COLO829 (cell line): ENCODE measurements at regions not wholly inside any gene's neighbourhood (a gene's known extent, or its start where the extent isn't known, plus 50 kb on each side); places are given as distances from the start of the nearest gene placed in this dataset.
"Not testable (repeated sequence)": the region's sequence is repeated elsewhere in the genome, so short reads cannot be mapped to it uniquely, and the experiment has no call there.

Experiments used
- DNase-seq: peaks from one replicate; pipeline ENCODE4 v3.0.0; 2012; ENCODE audit warnings: low spot score

DNA sequence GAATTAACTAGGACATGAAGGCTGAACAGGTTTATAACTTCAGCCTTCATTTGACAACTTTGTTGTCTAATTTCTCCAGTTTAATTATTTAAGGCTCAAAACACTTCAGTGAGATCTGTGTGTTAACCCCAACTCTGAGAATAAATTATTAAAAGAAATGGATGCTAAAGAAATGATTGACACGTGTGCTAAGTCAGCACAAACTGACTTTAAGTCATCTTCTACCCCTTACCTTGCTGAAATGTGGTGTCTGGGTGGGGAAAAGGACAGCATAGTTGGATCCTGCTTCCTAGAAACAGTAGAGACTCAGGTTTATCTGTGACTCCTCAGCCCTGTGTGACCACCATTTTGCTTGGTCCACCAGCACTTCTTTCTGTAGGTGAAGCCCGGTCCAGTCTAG, 324.8 kb upstream of the NPSR1 start:
- no peak for DNase-seq

- no peak for DNase-seq
Measured at GRCh38 chr7:34333925-34334324, 324.1 kb upstream of the NPSR1 start.

DNA sequence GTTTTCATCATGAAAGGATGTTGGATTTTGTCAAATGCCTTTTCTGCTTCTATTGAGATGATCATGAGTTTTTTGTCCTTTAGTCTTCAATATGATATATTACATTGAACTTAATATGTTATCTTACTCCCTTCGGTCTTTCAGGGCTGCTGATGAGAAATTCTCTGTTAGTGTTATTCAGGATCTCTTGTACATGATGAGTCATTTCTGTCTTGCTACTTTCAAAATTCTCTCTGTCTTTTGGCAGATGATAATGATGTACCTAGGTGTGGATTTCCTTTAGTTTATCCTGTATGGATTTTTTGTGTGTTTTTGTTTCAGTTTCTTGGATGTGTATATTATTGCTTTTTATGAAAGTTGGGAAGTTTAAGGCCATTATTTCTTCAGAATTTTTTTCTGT, 320.9 kb upstream of the NPSR1 start:
- no peak for DNase-seq

DNA sequence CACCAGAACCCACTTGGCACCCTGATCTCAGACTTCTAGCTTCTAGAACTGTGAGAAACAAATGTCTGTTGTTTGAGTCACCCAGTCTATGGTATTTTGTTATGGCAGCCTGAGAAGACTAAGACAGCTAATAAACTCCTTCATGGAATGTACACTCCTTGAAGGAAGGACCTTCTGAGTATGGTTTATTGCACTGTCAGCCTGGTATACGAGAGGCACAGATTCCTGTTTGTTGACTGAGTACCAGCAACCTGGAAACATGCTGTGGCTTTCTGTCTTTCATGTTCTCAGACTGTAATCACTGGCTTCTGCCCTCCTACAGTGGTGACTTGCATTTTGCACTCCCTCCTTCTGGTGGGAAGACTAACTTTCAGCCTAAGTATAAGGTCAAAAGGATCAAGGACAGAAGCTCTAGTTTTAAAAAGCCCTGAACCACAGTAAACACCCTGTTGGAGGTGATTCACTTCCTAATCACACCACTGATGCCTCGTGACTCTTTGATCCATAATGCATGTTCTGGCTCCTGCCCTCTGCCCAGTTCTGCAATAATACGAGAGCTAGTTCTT, 319.0 kb upstream of the NPSR1 start:
- DNase-seq: peak; percentile 19

DNA sequence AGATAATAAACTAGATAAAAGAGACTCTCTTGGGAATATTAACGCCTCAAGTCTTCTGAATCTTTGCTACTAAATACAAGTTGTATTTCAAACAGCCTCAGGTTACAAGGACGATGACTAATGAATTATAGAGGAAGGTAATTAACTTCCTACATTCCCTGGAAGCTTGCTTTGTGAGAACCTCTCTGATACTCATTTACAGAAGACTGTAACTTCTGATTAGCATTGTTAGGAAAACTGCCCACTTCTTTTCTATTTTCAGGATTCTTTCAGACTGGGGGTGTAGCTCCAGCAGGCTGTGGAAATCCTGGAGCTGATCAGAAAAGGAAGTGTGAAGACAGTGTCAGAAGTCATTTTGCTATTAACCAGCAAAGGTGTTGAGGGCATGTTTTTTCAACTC, 316.7 kb upstream of the NPSR1 start:
- DNase-seq: peak; percentile 38

DNA sequence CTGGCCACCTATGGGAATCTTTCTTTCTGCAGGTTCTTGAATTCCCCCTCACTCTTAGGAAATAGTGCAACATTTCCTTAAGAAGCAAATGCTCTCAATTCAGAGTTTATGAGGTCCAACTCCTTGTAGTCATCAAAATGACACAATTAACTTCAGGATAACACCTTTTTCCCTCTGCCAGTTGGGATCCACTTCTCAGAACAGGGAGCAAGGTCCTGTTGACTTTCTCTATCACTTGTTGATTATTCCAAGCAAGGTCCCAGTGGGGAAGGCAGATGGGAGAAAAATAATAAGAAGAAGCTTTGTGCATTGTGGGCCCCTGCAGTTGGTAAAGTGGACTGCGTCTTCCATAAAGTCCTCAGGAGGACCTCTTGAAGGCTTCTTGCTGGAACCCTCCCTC, 315.6 kb upstream of the NPSR1 start:
- DNase-seq: no peak

DNA sequence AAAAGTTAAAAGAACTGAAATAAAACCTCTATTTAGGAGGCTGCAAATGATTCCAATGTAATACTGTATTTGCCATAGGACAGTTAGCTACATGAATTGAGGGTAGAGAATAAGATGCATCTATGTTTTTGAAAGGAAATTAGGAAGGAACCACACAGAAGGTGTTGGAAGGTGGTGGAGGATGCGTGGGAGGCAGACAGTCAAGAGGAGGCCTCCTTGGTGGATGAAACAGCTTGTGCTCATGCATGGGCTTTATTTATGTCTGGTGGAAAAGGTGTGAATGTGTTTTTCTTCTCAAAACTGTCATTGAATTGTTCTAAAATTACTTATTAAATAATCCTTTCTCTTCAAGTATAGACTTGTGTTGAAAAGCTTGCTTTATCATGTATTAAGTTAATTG, 314.4 kb upstream of the NPSR1 start:
- no peak for DNase-seq

DNA sequence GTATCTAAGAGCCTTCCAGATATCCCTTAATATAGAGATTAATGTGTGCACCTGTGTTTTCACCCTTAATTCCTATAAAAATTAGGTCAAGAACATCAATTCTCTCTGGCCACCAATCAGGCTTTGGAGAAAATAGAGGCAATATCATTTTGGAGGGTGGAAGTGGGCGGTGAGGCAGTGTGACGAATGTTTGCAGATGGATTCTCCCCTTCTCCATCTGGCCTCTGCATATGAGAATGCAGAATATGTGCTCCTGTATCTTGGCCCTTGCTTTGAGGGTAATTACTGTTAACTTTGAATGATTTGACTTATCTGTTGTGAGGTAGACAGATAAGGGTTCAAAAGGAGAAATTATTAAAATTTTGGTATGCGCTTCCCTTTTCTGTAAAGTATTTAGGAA, 304.0 kb upstream of the NPSR1 start:
- DNase-seq: no peak

GRCh38 chr7:34354899-34355298, 303.1 kb upstream of the NPSR1 start:
- DNase-seq: no peak

- DNase-seq: no peak
Measured at GRCh38 chr7:34357068-34357467, 300.9 kb upstream of the NPSR1 start.

DNA sequence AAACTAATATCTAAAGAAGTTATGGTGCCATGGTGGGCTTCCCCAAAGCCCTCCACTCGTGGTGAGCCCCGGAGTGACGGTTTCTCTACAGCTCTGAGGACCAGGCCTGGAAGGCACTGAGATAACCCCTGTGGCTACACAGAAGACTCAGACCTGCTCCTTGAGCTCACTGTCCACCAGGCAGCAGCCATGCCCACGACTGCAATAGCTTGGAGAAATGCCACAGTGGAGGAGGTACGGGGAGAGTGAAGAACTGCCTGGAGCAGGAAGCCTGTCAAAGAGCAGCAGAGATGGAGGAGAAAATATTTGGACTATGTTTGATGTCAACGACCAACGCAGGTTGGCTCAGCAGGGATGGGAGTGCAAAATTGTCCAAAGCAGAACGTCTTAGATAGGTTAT, 300.1 kb upstream of the NPSR1 start:
- DNase-seq: no peak

- DNase-seq: not testable (repeated sequence)
Measured at GRCh38 chr7:34358578-34358977, 299.4 kb upstream of the NPSR1 start.

DNA sequence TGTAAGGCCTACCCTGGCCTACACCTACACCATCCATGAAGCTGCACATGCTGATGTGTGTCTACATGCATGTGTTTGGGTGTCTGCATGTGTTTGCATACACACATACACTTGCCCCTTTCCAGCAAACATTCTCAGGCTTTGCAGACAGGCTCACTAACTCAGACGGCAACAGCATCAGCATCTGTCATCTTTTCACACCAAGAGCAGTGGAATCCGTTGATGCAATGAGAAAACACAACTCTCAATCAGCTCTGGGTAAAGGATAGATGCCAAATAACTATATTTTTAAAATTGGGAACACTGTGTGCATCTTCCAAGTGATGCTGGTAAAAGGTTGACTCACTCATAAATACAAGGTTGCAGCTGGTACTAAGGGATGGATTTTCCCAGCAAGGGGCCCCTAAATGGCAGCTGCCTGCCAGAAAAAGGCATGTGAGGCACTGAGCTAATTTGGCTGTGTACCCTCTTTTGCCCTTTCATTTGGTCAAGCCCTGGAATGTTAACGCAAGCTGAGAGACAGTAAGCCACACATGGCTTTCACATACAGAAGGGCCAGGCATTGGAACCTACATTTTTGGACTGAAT, 296.3 kb upstream of the NPSR1 start:
- no peak for DNase-seq

GRCh38 chr7:34362621-34363020, 295.4 kb upstream of the NPSR1 start:
- no peak for DNase-seq

- no peak for DNase-seq
Measured at GRCh38 chr7:34364130-34364529, 293.9 kb upstream of the NPSR1 start.

DNA sequence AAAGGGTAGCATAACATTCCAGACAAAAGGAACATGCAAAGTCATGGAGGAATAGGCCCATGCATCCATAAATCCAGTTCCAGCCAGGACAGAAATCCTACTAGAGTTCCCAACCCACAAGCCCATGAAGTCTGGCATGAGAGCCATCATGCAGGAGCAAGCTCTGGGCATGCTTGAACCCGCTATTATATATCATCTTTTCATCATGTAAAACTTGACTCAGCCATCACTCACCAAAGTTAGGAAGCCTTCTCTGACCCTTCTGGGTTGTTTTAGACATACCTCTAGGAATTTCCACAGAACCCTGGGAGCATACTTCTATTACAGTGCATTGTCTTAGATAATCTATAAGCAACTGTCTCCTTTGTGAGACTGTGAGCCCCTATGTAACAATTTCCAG, 293.0 kb upstream of the NPSR1 start:
- DNase-seq: no peak

GRCh38 chr7:34365611-34366010, 292.4 kb upstream of the NPSR1 start:
- DNase-seq: no peak

- DNase-seq: no peak
Measured at GRCh38 chr7:34371922-34372321, 286.1 kb upstream of the NPSR1 start.

- no peak for DNase-seq
Measured at GRCh38 chr7:34373940-34374339, 284.1 kb upstream of the NPSR1 start.

GRCh38 chr7:34382166-34382893, 275.7 kb upstream of the NPSR1 start:
- DNase-seq: no peak

GRCh38 chr7:34385384-34385783, 272.6 kb upstream of the NPSR1 start:
- DNase-seq: no peak

DNA sequence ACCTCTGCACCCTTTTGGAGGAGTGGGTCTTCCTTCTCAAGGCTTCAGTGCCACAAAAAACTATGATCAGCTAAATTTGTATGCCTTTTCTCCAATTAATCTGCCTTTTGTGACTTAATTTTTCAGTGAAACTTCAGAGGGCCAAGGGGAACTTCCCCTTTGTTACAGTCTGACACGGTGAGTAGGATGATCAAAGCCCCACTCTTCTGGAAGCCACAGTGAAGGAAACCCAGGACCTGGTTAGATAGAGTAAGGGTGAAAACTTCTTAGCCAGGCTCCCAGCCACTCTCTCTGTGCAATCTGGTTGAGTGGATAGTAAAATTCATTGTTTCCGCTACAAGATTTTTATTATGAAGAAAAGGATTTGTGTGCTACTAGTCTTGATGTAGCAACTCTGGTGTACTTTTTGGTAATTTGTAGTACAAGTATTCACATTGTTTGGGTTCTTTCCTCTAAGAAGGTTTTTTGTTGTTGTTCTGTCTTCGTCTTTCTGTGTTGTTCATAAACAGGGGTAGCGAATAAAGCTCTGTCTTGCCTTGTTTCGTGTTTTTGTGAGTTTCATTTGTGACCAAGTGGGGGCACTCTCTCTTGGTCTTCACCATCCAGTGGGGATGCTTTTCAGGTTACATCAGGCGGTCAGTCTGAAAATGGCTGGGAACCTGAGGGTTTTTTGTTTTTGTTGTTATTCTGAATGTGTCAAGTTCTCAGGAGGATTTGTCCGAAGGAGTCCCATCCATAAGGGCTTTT, 268.5 kb upstream of the NPSR1 start:
- DNase-seq: no peak

DNA sequence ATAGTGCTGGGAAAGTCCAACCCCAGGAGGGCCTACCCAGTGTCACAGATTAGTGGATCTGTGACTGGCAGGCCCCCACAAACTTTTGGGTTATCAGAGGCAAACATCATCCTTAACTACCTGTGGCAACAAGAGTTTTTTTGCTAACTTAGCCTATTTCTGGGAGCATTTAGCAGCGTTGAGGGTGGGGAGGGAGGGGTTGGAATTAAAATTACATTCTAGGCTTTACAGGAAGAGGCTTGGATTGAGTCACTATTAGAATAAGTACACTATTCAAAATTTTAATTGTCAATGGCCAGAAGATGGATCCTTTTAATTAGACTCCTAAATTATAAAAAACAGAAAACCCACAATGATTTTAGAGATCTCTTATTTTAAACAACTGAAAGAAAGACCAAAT, 267.9 kb upstream of the NPSR1 start:
- DNase-seq: no peak
